Activated CD8-positive, alpha-beta memory T cell treated with anti-CD3 and anti-CD28 coated beads, Interleukin-2, amount 10 ng/mL, durations not matched to agents 7 days and 5 days (primary cell): ENCODE measurements at regions not wholly inside any gene's neighbourhood (a gene's known extent, or its start where the extent isn't known, plus 50 kb on each side); places are given as distances from the start of the nearest gene placed in this dataset.
A peak's percentile ranks its signal among the peaks of the same experiment; 100 is the strongest.

Experiments
- ATAC-seq: fragments of 150-1000 bp; cut with Tn5 transposase; one replicate; pipeline ENCODE4 v1.10.0; 2021; ENCODE audit warnings: moderate library complexity
- CTCF ChIA-PET: fragments of 350-600 bp; sonication (Branson Sonifier 250); formaldehyde crosslinking; loops from one replicate; lab custom pipeline; 2021; ENCODE audit warnings: antibody characterized with exemption; lab: Charles Lee
- DNase-seq: peaks from one replicate; pipeline ENCODE4 v3.0.0-alpha.2; 2020
- H3K27ac Mint-ChIP-seq: one replicate; pipeline ENCODE4 v1.8.0; 2021; ENCODE audit warnings: mild to moderate bottlenecking, mixed read lengths
- H3K27me3 Mint-ChIP-seq: one replicate; pipeline ENCODE4 v1.8.0; 2021; ENCODE audit warnings: mixed read lengths
- H3K36me3 Mint-ChIP-seq: one replicate; pipeline ENCODE4 v1.8.0; 2021; ENCODE audit warnings: mild to moderate bottlenecking, mixed read lengths
- H3K4me1 Mint-ChIP-seq: one replicate; pipeline ENCODE4 v1.8.0; 2021; ENCODE audit warnings: mixed read lengths
- H3K4me3 Mint-ChIP-seq: one replicate; pipeline ENCODE4 v1.8.0; 2021; ENCODE audit warnings: mild to moderate bottlenecking, moderate library complexity, mixed read lengths
- H3K9me3 Mint-ChIP-seq: one replicate; pipeline ENCODE4 v1.8.0; 2022; ENCODE audit warnings: low read depth, mixed read lengths

GRCh38 chr7:131236318-131236672, 91.4 kb upstream of the MKLN1 start:
- Mint-ChIP-seq H3K4me3 (no peak overlapping the region), H3K27me3 (no peaks in the 10 kb centered on the region), H3K36me3 (peaks cover 8% of the 10 kb centered on the region), H3K4me1 (peaks cover 60% of the 10 kb centered on the region), H3K27ac (peak overlapping the region; percentile 93), H3K9me3 (no peaks in the 10 kb centered on the region)
- ATAC-seq (no peak), DNase-seq (no peak)
- CTCF ChIA-PET = interaction anchor here (0.7 to 2.2 kb wide), 5 partner anchors 12 to 129 kb away, joined by 3 to 12 read pairs (median 9); no protein-coding TSS in a partner anchor

DNA sequence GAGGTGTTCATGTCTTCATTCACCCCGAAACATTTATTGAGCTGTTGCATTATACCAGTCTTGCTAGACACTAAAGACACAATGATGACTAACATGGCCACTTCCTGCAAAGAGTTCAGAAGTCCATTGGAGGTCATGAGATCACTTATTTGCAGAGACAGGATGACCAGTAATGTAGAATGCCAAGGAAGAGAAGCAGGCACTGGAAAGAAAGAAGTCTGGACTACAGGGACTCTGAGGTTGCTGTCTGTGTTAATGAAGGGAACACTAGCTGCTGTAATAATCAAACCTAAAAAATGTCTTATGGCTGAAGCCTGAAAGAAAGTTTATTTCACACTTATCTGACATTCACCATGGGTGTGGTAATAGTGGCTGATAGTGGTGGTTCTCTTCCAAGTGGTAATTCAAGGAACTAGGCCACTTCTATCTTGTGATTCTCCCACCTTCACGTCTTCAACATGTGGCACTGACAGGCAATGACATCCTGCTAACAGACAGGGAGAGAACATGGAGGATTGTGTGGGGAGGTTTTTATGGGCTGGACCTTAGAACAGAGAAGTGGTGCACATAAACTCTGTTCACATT, 89.2 kb upstream of the MKLN1 start:
- DNase-seq (no peak), ATAC-seq (peak; percentile 40)
- Mint-ChIP-seq H3K27me3 (no peaks in the 10 kb centered on the region), H3K36me3 (peaks cover 8% of the 10 kb centered on the region), H3K4me3 (no peak overlapping the region), H3K27ac (peak overlapping the region; percentile 60), H3K9me3 (no peaks in the 10 kb centered on the region), H3K4me1 (peaks cover 46% of the 10 kb centered on the region)
- CTCF ChIA-PET = interaction anchor here (0.9 to 1.5 kb wide), 2 partner anchors 9 to 129 kb away, joined by 4 to 6 read pairs; no protein-coding TSS in a partner anchor

DNA sequence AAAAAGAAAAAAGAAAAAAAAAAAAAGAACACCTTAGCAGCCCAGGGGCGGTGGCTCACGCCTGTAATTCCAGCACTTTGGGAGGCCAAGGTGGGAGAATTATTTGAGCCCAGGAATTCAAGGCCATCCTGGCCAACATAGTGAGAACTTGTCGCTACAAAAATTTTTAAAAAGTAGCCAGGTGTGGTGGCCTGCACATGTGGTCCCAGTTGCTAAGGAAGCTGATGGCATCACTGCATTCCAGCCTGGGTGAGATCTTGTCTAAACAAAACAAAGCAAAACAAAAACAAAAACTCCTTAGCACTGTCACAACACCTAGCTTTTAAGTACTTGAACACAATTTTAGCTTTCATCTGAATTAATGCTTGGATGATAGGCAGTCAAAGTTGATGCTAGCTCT, 86.3 kb upstream of the MKLN1 start:
- CTCF ChIA-PET = interaction anchor here (1.1 kb wide), 1 partner anchor 27 kb away, joined by 3 read pairs; no protein-coding TSS in a partner anchor
- no peak for ATAC-seq
- peaks cover 8% of the 10 kb centered on the region for H3K36me3 Mint-ChIP-seq
- H3K4me1 Mint-ChIP-seq = peaks cover 24% of the 10 kb centered on the region
- no peaks in the 10 kb centered on the region for H3K9me3 Mint-ChIP-seq
- no peak overlapping the region for H3K27ac Mint-ChIP-seq
- no peaks in the 10 kb centered on the region for H3K27me3 Mint-ChIP-seq
- no peak for DNase-seq
- no peak overlapping the region for H3K4me3 Mint-ChIP-seq

- CTCF ChIA-PET = no interaction called here
These were observed 85.5 kb upstream of the MKLN1 start for GRCh38 chr7:131242123-131242650.

DNA sequence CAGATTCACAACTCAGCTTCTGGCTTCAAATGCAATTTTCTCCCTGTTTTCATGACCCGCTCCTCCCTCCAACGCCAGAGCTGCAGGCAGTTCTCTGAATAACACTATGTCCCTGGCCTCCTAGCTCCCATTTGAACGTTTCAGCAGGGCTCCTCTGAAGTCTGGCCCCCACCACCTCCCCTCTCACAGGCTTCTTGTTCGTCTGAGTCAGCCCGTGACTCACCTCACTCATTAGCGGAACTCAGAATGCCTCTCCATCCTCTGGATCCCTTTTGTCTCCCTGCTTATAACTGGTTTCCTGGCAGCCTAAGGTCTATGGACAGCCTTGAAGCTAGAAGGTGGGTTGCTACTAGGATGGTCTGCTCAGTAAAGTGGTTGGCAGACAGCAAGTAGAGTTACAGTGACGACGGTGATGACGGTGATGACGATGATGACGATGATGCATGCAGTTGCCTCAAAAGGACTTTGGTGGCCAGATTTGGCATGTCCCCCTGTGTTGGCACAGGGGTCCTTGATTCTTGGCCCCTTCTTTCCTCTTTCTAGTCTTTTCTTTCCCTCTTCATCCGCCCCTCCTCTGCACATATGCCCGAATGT, 83.3 kb upstream of the MKLN1 start:
- no peaks in the 10 kb centered on the region for H3K36me3 Mint-ChIP-seq
- no peak overlapping the region for H3K27ac Mint-ChIP-seq
- no peak overlapping the region for H3K4me3 Mint-ChIP-seq
- CTCF ChIA-PET = no interaction called here
- ATAC-seq (no peak), DNase-seq (no peak)
- no peaks in the 10 kb centered on the region for H3K27me3 Mint-ChIP-seq
- no peaks in the 10 kb centered on the region for H3K9me3 Mint-ChIP-seq
- no peaks in the 10 kb centered on the region for H3K4me1 Mint-ChIP-seq

More at GRCh38 chr7:131242123-131242650, 85.5 kb upstream of the MKLN1 start:
- H3K27me3 Mint-ChIP-seq = no peaks in the 10 kb centered on the region
- DNase-seq (no peak), ATAC-seq (no peak)
- H3K4me1 Mint-ChIP-seq = peaks cover 17% of the 10 kb centered on the region
- peaks cover 5% of the 10 kb centered on the region for H3K36me3 Mint-ChIP-seq
- H3K27ac Mint-ChIP-seq = no peak overlapping the region
- H3K4me3 Mint-ChIP-seq = no peak overlapping the region
- no peaks in the 10 kb centered on the region for H3K9me3 Mint-ChIP-seq

DNA sequence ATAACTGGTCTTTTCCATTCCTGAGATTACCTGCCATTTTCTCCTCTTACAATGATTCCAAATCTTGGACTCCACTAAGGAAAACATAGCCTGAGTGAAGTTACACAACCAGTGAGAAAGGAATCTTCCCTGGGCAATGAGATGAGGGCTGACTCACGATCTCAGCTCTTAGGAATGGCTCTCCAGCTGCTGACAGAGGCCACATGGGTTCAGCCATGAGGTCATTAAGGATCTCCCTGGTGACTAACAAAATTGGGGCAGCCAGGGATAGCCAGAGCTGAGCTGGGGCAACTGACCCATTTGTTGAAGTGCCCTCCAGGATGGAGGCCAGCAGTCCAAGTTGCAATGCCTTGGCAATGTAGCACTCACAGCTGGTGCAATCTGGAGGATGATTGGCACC, 78.7 kb upstream of the MKLN1 start:
- peaks cover 3% of the 10 kb centered on the region for H3K36me3 Mint-ChIP-seq
- H3K9me3 Mint-ChIP-seq = peaks cover 2% of the 10 kb centered on the region
- ATAC-seq (no peak), DNase-seq (no peak)
- CTCF ChIA-PET = no interaction called here
- H3K4me3 Mint-ChIP-seq = no peak overlapping the region
- H3K4me1 Mint-ChIP-seq = peaks cover 5% of the 10 kb centered on the region
- H3K27me3 Mint-ChIP-seq = no peaks in the 10 kb centered on the region
- no peak overlapping the region for H3K27ac Mint-ChIP-seq

DNA sequence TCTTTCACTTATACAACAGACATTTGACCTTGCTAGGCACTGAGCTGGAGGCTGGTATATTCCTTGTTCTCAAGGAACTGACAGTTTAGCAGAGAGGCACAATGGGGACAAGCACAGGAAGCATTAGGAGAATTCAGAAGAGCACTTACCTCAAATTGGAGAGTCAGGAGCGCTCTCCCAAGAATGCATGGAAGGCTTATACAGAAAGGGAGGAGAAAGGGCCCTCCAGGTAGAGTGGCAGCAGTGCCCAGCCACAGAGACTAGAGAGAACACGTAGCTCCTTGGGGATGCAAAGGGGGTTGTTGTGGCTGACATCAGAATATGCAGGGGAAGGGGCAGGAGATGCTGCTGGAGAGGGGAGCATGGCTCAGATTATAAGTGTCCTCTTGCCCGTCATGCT, 78.2 kb upstream of the MKLN1 start:
- Mint-ChIP-seq H3K4me1 (peaks cover 9% of the 10 kb centered on the region), H3K27me3 (no peaks in the 10 kb centered on the region), H3K36me3 (peaks cover 7% of the 10 kb centered on the region), H3K4me3 (no peak overlapping the region), H3K27ac (no peak overlapping the region), H3K9me3 (peaks cover 7% of the 10 kb centered on the region)
- no peak for DNase-seq
- CTCF ChIA-PET = no interaction called here
- no peak for ATAC-seq

DNA sequence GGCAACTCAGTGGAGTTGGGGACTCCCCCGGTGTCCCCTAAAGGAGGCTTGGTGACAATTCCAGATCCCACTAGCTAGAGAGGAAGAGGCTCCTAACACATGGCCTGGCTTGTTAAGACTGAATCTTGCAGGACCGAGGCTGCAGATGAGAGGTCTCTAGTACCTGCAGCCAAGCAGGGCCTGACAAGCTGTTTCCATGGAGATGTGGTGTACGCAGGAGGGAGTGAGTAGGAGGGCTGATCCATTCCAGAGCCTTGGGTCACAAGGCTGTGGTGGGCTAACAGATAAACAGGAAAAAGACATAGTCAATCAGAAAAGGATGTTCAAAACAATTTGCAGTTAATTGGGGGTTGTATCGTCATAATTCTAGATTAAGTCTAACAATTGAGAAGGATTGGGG, 77.3 kb upstream of the MKLN1 start:
- H3K4me3 Mint-ChIP-seq = no peak overlapping the region
- peaks cover 12% of the 10 kb centered on the region for H3K36me3 Mint-ChIP-seq
- H3K27ac Mint-ChIP-seq = no peak overlapping the region
- H3K4me1 Mint-ChIP-seq = peaks cover 9% of the 10 kb centered on the region
- DNase-seq (no peak), ATAC-seq (no peak)
- peaks cover 13% of the 10 kb centered on the region for H3K9me3 Mint-ChIP-seq
- H3K27me3 Mint-ChIP-seq = no peaks in the 10 kb centered on the region
- CTCF ChIA-PET = no interaction called here

GRCh38 chr7:131251371-131251770, 76.3 kb upstream of the MKLN1 start:
- Mint-ChIP-seq H3K9me3 (peaks cover 13% of the 10 kb centered on the region), H3K27me3 (no peaks in the 10 kb centered on the region), H3K4me3 (no peak overlapping the region), H3K4me1 (peaks cover 9% of the 10 kb centered on the region), H3K27ac (no peak overlapping the region), H3K36me3 (peaks cover 13% of the 10 kb centered on the region)
- CTCF ChIA-PET = no interaction called here
- DNase-seq (no peak), ATAC-seq (no peak)

DNA sequence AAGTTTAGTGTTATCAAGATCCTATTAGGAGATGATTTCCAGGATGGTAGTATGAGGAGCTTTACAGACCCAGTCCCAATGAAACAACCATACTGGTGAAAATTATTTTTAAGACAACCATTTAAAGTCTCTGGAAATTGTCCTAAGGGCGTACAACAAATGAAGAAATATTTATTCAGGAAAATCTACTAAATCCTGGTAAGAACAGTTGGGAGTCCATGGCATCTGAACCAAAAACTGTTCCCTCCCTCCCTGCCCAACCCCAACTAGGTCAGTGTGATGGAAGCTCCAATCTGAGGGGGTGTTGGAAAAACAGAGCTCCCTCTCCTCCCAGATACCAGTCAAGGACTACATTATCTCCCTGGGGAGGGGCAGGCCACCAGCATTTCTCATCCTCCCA, 74.7 kb upstream of the MKLN1 start:
- H3K27ac Mint-ChIP-seq = no peak overlapping the region
- no peak overlapping the region for H3K4me3 Mint-ChIP-seq
- no peak for ATAC-seq
- peaks cover 9% of the 10 kb centered on the region for H3K4me1 Mint-ChIP-seq
- H3K9me3 Mint-ChIP-seq = peaks cover 13% of the 10 kb centered on the region
- CTCF ChIA-PET = no interaction called here
- peaks cover 13% of the 10 kb centered on the region for H3K36me3 Mint-ChIP-seq
- no peak for DNase-seq
- H3K27me3 Mint-ChIP-seq = no peaks in the 10 kb centered on the region

DNA sequence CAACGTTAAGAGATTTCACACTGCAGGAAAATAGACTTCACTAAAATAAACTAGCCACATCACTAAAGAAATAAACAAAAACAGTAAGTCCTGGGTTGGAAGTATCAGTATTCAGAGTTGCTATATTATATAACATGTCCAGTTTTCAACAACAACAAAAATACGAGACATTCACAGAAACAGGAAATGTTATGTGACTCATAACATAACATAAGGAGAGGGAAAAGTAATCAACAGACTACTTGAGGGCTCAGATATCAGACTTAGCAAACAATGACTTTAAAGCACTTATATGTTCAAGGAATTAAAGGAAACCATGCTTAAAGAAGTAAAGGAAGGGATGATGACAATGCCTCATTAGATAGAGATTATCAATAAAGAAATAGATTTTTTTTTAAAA, 73.5 kb upstream of the MKLN1 start:
- peaks cover 3% of the 10 kb centered on the region for H3K27me3 Mint-ChIP-seq
- peaks cover 13% of the 10 kb centered on the region for H3K9me3 Mint-ChIP-seq
- H3K4me3 Mint-ChIP-seq = no peak overlapping the region
- no peak overlapping the region for H3K27ac Mint-ChIP-seq
- DNase-seq = no peak
- CTCF ChIA-PET = no interaction called here
- H3K36me3 Mint-ChIP-seq = peaks cover 13% of the 10 kb centered on the region
- H3K4me1 Mint-ChIP-seq = peaks cover 9% of the 10 kb centered on the region
- no peak for ATAC-seq

DNA sequence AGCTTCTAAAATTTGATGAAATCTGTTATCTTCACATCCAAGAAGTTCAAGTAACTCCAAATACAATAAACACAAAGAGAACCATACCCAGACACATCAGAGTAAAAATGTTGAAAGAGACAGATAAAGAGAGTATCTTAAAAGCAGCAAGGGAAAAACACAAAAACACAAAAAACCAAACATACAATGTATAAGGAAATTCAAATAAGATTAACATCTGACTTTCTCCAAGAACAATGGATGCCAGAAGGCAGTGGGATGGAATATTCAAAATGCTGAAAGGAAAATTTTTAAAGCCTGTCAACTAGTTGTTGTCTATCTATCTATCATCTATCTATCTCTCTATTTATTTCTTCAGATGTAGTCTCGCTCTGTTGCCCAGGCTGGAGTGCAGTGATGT, 72.4 kb upstream of the MKLN1 start:
- H3K27ac Mint-ChIP-seq = no peak overlapping the region
- ATAC-seq = no peak
- CTCF ChIA-PET = no interaction called here
- no peak overlapping the region for H3K4me3 Mint-ChIP-seq
- peaks cover 13% of the 10 kb centered on the region for H3K36me3 Mint-ChIP-seq
- H3K4me1 Mint-ChIP-seq = peaks cover 9% of the 10 kb centered on the region
- H3K27me3 Mint-ChIP-seq = peaks cover 3% of the 10 kb centered on the region
- no peak for DNase-seq
- peaks cover 13% of the 10 kb centered on the region for H3K9me3 Mint-ChIP-seq

GRCh38 chr7:131261476-131261994, 66.1 kb upstream of the MKLN1 start:
- Mint-ChIP-seq H3K4me1 (no peaks in the 10 kb centered on the region), H3K27ac (no peak overlapping the region), H3K36me3 (no peaks in the 10 kb centered on the region), H3K4me3 (no peak overlapping the region), H3K27me3 (peaks cover 3% of the 10 kb centered on the region), H3K9me3 (no peaks in the 10 kb centered on the region)
- ATAC-seq (no peak), DNase-seq (no peak)
- CTCF ChIA-PET = no interaction called here

DNA sequence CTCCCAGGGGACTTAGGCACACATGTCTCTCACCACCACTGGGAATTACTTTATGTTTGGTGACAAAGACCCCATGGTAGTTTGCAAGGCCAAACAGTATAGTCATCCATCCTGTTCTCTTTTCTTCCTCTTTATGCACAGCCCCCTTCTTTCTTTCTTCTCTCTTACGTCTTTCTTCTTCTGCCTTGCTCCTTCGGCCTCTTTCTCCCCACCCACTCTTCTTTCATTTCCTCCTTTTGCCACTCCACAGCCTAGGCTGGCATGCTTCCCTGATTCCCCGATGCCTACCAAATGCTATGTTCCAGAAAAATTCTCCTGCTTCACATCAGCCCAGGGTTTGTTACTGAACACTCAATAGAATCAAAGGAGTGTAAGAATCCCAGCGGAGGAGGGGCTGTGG, 62.4 kb upstream of the MKLN1 start:
- Mint-ChIP-seq H3K4me3 (no peak overlapping the region), H3K27ac (no peak overlapping the region), H3K27me3 (peaks cover 5% of the 10 kb centered on the region), H3K36me3 (no peaks in the 10 kb centered on the region), H3K4me1 (no peaks in the 10 kb centered on the region), H3K9me3 (peaks cover 3% of the 10 kb centered on the region)
- DNase-seq (no peak), ATAC-seq (no peak)
- CTCF ChIA-PET = no interaction called here
